PC-3 (cell line): ENCODE measurements at regions not wholly inside any gene's neighbourhood (a gene's known extent, or its start where the extent isn't known, plus 50 kb on each side); places are given as distances from the start of the nearest gene placed in this dataset.

Experiments used
- EZH2 ChIP-seq: fragments of 300-600 bp; sonication (generic); IDR thresholded peaks from one replicate; pipeline ENCODE4 v1.6.1; 2017; ENCODE audit warnings: antibody characterized with exemption, mild to moderate bottlenecking, low read length; ENCODE audit not compliant: unreplicated experiment
- TF ChIP-seq, protein P1 (sequence below): fragments of 300-600 bp; sonication (generic); conservative IDR thresholded peaks from 2 replicates; pipeline ENCODE4 v1.5.1; 2017; ENCODE audit warnings: antibody characterized with exemption, low read depth, mild to moderate bottlenecking, low read length

DNA sequence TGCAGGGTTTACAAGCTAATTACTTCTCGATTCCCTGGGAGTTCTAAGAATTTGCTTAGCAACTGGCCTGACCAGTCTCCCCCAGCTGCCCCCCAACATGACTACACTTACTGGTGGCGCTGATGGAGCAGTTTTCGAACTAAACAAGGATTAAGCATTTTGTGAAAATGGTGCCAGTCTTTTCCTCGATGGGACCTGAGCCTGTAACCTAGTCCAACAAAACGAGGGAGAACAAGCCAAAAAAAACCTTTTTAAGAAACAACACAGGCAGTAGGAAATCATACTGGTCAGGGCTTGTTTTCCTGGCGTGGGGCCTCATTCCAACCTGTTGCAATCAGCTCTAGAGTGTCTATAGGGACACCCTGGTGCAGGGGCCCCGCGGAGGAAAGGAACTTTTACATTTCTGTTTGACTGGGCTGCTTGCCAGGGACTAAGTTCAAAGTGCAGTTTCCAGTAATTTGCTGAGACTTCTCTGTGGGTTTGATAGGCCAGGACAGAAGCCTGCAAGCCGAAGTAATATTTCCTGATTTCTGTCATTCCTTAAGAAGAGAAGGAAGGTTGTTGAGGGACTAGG is 158.7 kb downstream of the SPRY1 start:
- no peak for TF ChIP-seq EZH2
- TF ChIP-seq, protein P1, sequence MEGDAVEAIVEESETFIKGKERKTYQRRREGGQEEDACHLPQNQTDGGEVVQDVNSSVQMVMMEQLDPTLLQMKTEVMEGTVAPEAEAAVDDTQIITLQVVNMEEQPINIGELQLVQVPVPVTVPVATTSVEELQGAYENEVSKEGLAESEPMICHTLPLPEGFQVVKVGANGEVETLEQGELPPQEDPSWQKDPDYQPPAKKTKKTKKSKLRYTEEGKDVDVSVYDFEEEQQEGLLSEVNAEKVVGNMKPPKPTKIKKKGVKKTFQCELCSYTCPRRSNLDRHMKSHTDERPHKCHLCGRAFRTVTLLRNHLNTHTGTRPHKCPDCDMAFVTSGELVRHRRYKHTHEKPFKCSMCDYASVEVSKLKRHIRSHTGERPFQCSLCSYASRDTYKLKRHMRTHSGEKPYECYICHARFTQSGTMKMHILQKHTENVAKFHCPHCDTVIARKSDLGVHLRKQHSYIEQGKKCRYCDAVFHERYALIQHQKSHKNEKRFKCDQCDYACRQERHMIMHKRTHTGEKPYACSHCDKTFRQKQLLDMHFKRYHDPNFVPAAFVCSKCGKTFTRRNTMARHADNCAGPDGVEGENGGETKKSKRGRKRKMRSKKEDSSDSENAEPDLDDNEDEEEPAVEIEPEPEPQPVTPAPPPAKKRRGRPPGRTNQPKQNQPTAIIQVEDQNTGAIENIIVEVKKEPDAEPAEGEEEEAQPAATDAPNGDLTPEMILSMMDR: no peak
